KMS-11 (cell line): ENCODE measurements at regions not wholly inside any gene's neighbourhood (a gene's known extent, or its start where the extent isn't known, plus 50 kb on each side); places are given as distances from the start of the nearest gene placed in this dataset.

Experiments
- H2AFZ ChIP-seq: fragments of 200-600 bp; sonication (generic); 2 replicates; pipeline ENCODE4 v1.6.1; 2016; ENCODE audit warnings: antibody characterized with exemption, mixed run types, low read depth
- H3K27ac ChIP-seq: fragments of 200-600 bp; sonication (generic); 2 replicates; pipeline ENCODE4 v1.6.1; 2016; ENCODE audit warnings: mild to moderate bottlenecking, mixed run types
- H3K27me3 ChIP-seq: fragments of 200-600 bp; sonication (generic); 2 replicates; pipeline ENCODE4 v1.6.1; 2017; ENCODE audit warnings: mild to moderate bottlenecking, low read depth, mixed run types, moderate library complexity; ENCODE audit not compliant: insufficient read depth
- H3K36me3 ChIP-seq: fragments of 200-600 bp; sonication (generic); 2 replicates; pipeline ENCODE4 v1.6.1; 2017; ENCODE audit warnings: mild to moderate bottlenecking, mixed run types; ENCODE audit not compliant: insufficient read depth
- H3K4me1 ChIP-seq: fragments of 200-600 bp; sonication (generic); 2 replicates; pipeline ENCODE4 v1.6.1; 2016; ENCODE audit warnings: mild to moderate bottlenecking, low read depth, mixed run types; ENCODE audit not compliant: poor library complexity, severe bottlenecking
- H3K4me2 ChIP-seq: fragments of 200-600 bp; sonication (generic); 2 replicates; pipeline ENCODE4 v1.7.0; 2016; ENCODE audit warnings: mild to moderate bottlenecking, mixed run types
- H3K4me3 ChIP-seq: fragments of 200-600 bp; sonication (generic); IDR thresholded peaks from 2 replicates; pipeline ENCODE4 v1.6.1; 2017; ENCODE audit warnings: low read depth, low read length, mixed read lengths; ENCODE audit not compliant: insufficient read depth
- H3K79me2 ChIP-seq: fragments of 200-600 bp; sonication (generic); 2 replicates; pipeline ENCODE4 v1.6.1; 2016; ENCODE audit warnings: low read depth, mixed run types; ENCODE audit not compliant: insufficient read depth
- H3K9ac ChIP-seq: fragments of 200-600 bp; sonication (generic); 2 replicates; pipeline ENCODE4 v1.6.1; 2016; ENCODE audit warnings: mild to moderate bottlenecking, mixed run types
- H4K20me1 ChIP-seq: fragments of 200-600 bp; sonication (generic); 2 replicates; pipeline ENCODE4 v1.6.1; 2016; ENCODE audit warnings: mild to moderate bottlenecking, mixed run types; ENCODE audit not compliant: insufficient read depth
- CTCF ChIP-seq: fragments of 200-600 bp; sonication (generic); conservative IDR thresholded peaks from 2 replicates; pipeline ENCODE4 v1.6.1; 2017; ENCODE audit warnings: low read depth, mild to moderate bottlenecking, antibody characterized with exemption, low read length, moderate library complexity, mixed read lengths

- Histone ChIP-seq H3K4me1 (no peaks in the 10 kb centered on the region), H3K27me3 (no peaks in the 10 kb centered on the region), H3K27ac (no peak overlapping the region), H2AFZ (no peak overlapping the region), H3K36me3 (no peaks in the 10 kb centered on the region), H4K20me1 (no peaks in the 10 kb centered on the region), H3K9ac (no peak overlapping the region), H3K79me2 (no peaks in the 10 kb centered on the region), H3K4me2 (no peak overlapping the region), H3K4me3 (no peak overlapping the region)
- TF ChIP-seq CTCF: no peak
Observed at GRCh38 chr13:100852146-100852545, 177.6 kb upstream of the TMTC4 start.

- Histone ChIP-seq H4K20me1 (no peaks in the 10 kb centered on the region), H3K9ac (no peak overlapping the region), H3K79me2 (no peaks in the 10 kb centered on the region), H3K27ac (no peak overlapping the region), H3K4me1 (no peaks in the 10 kb centered on the region), H3K4me2 (no peak overlapping the region), H3K4me3 (no peak overlapping the region), H3K36me3 (no peaks in the 10 kb centered on the region), H3K27me3 (no peaks in the 10 kb centered on the region), H2AFZ (no peak overlapping the region)
- no peak for TF ChIP-seq CTCF
Observed at GRCh38 chr13:100848304-100848703, 173.7 kb upstream of the TMTC4 start.

- H3K4me3 ChIP-seq: no peak overlapping the region
- no peak overlapping the region for H3K27ac ChIP-seq
- no peak overlapping the region for H2AFZ ChIP-seq
- no peaks in the 10 kb centered on the region for H3K79me2 ChIP-seq
- no peaks in the 10 kb centered on the region for H4K20me1 ChIP-seq
- no peak for TF ChIP-seq CTCF
- no peak overlapping the region for H3K4me2 ChIP-seq
- no peaks in the 10 kb centered on the region for H3K36me3 ChIP-seq
- no peaks in the 10 kb centered on the region for H3K27me3 ChIP-seq
- no peak overlapping the region for H3K9ac ChIP-seq
- H3K4me1 ChIP-seq: no peaks in the 10 kb centered on the region
Observed at GRCh38 chr13:100845128-100845757, 170.6 kb upstream of the TMTC4 start.

- Histone ChIP-seq H3K9ac (no peak overlapping the region), H2AFZ (no peak overlapping the region), H3K4me3 (no peak overlapping the region), H4K20me1 (no peaks in the 10 kb centered on the region), H3K4me2 (no peak overlapping the region), H3K79me2 (no peaks in the 10 kb centered on the region), H3K4me1 (no peaks in the 10 kb centered on the region), H3K27ac (no peak overlapping the region), H3K27me3 (no peaks in the 10 kb centered on the region), H3K36me3 (no peaks in the 10 kb centered on the region)
- TF ChIP-seq CTCF: no peak
Observed at GRCh38 chr13:100842136-100842535, 167.5 kb upstream of the TMTC4 start.
